ENCODE measurements at regions not wholly inside any gene's neighbourhood (a gene's known extent, or its start where the extent isn't known, plus 50 kb on each side); places are given as distances from the start of the nearest gene placed in this dataset.

GRCh38 chr19:27529158-27529557 is 1683.8 kb downstream of the UQCRFS1 start:
- no peak overlapping the region for H3K4me3 ChIP-seq
- intact Hi-C loops (cut with DNase I; ENCODE audit: low total_unique reads): no loop called here
- peaks cover 18 to 100% (median 93%) of the 10 kb centered on the region in 4 donors for H3K9me3 ChIP-seq
- H3K36me3 ChIP-seq: no peaks in the 10 kb centered on the region
- H3K27me3 ChIP-seq: no peaks in the 10 kb centered on the region
- H3K4me1 ChIP-seq: no peaks in the 10 kb centered on the region
- no peak overlapping the region for H3K27ac ChIP-seq
- TF ChIP-seq EP300 (IDR thresholded peaks at IDR 0.05) (no peak), POLR2A (IDR thresholded peaks at IDR 0.05) (no peak), POLR2AphosphoS5 (IDR thresholded peaks at IDR 0.05) (no peak)
- TF ChIP-seq, protein P1, sequence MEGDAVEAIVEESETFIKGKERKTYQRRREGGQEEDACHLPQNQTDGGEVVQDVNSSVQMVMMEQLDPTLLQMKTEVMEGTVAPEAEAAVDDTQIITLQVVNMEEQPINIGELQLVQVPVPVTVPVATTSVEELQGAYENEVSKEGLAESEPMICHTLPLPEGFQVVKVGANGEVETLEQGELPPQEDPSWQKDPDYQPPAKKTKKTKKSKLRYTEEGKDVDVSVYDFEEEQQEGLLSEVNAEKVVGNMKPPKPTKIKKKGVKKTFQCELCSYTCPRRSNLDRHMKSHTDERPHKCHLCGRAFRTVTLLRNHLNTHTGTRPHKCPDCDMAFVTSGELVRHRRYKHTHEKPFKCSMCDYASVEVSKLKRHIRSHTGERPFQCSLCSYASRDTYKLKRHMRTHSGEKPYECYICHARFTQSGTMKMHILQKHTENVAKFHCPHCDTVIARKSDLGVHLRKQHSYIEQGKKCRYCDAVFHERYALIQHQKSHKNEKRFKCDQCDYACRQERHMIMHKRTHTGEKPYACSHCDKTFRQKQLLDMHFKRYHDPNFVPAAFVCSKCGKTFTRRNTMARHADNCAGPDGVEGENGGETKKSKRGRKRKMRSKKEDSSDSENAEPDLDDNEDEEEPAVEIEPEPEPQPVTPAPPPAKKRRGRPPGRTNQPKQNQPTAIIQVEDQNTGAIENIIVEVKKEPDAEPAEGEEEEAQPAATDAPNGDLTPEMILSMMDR (IDR thresholded peaks at IDR 0.05): no peak
- 21 to 51% (median 38%) methylated on average over 1 of the region's 1 CpG for WGBS, 5 donors
- DNase-seq: no peak

- TF ChIP-seq POLR2A (IDR thresholded peaks at IDR 0.05) (no peak), POLR2AphosphoS5 (IDR thresholded peaks at IDR 0.05) (no peak), EP300 (IDR thresholded peaks at IDR 0.05) (no peak)
- TF ChIP-seq, protein P1 (IDR thresholded peaks at IDR 0.05): no peak
- Histone ChIP-seq H3K9me3 (peaks cover 5 to 98% (median 61%) of the 10 kb centered on the region in 4 donors), H3K36me3 (no peaks in the 10 kb centered on the region), H3K4me1 (no peaks in the 10 kb centered on the region), H3K4me3 (no peak overlapping the region), H3K27me3 (no peaks in the 10 kb centered on the region), H3K27ac (no peak overlapping the region)
- intact Hi-C loops (cut with DNase I; ENCODE audit: low total_unique reads): no loop called here
- DNase-seq: no peak
Measured at GRCh38 chr19:27522223-27522622, 1690.7 kb downstream of the UQCRFS1 start.

All from stomach (tissue), 8 donors.